ENCODE measurements at regions not wholly inside any gene's neighbourhood (a gene's known extent, or its start where the extent isn't known, plus 50 kb on each side); places are given as distances from the start of the nearest gene placed in this dataset.

DNA sequence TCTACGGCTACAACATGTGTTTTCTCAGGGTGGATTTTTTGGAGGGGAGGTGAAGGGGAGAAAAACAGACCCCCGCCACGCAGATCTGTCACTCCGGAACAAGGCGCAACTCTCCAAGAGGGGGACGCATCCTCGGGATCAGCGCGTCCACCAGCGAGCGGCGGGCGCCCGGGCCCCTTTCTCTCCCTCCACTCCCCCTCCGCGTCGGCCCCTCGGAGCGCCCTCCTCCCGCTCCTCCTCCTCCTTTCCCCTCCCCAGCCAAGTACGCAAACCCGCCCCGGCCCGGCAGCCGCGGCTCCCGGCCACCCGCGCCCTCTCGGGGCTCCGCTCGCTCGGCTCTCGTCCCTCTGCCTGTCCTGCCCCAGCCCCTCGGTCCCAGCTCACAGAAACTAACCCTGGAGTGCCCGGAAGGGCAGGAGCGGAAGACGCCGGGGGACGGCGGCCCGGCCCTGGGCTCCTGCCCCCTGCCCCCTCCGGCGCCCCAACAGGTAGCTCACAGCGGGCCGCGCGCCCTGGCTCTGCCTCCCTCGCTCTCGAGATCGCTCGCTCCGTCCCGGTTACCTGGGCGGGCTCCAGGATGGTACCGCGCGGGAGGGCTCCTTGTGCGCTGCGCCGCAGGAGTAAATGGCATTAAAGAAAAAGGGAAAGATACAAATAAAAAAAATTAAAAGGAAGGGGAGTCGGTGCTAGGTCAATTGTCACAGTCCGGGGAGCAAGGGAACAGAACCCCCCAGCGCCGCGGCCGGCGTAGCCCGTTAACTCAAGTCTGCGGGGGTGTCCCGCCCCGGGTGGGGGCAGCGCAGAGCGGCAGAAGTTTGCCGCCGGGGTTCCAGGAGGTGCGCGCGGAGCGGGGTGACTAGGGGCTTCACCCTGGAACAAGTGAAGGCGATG lies 131.4 kb upstream of the C11orf58 start:
- TF ChIP-seq CTCF (IDR thresholded peaks at IDR 0.05; ENCODE audit: insufficient read depth, low read length, poor library complexity, severe bottlenecking) (no peak), EZH2phosphoT487 (conservative IDR thresholded peaks at IDR 0.05; ENCODE audit: low read length) (no peak)

Data from SU-DHL-6 (cell line).